Dendritic cell treated with granulocyte-macrophage colony-stimulating factor and Interleukin-4, amounts not matched to agents 40 ng/mL and 50 ng/mL, for 4 days (primary cell): ENCODE measurements at regions not wholly inside any gene's neighbourhood (a gene's known extent, or its start where the extent isn't known, plus 50 kb on each side); places are given as distances from the start of the nearest gene placed in this dataset.

Experiments
- H3K27ac Mint-ChIP-seq: one replicate; pipeline ENCODE4 v1.8.0; 2022; ENCODE audit warnings: mild to moderate bottlenecking, mixed read lengths
- H3K27me3 Mint-ChIP-seq: one replicate; pipeline ENCODE4 v1.8.0; 2022; ENCODE audit warnings: mild to moderate bottlenecking, mixed read lengths
- H3K36me3 Mint-ChIP-seq: one replicate; pipeline ENCODE4 v1.8.0; 2022; ENCODE audit warnings: low read depth, mixed read lengths
- H3K4me1 Mint-ChIP-seq: one replicate; pipeline ENCODE4 v1.8.0; 2022; ENCODE audit warnings: low read depth, mixed read lengths
- H3K4me3 Mint-ChIP-seq: one replicate; pipeline ENCODE4 v1.8.0; 2022; ENCODE audit warnings: mild to moderate bottlenecking, moderate library complexity, mixed read lengths
- H3K9me3 Mint-ChIP-seq: one replicate; pipeline ENCODE4 v1.8.0; 2022; ENCODE audit warnings: mixed read lengths
- intact Hi-C: fragments of 100-400 bp; cut with micrococcal nuclease; formaldehyde crosslinking; loops from one replicate; pipeline ENCODE4 v1.15.0; 2022

DNA sequence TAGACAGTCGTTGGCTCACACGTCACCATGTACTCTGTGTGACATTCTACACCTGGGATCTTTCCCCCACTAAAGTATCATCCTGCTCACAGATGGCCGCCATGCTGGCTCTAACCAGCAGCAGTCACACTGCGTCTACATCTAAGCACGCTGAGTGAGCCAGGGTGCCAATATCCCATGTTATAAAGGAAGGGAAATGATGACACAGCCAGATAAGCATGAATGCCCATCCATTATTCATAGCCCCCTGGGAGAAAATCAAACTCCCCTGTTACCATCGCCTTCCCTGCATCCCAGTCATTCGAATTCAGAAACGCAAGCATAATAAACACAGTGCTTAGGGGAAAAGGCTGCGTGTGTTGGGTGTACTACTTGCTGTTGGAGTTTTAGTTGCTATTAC lies 698.2 kb upstream of the AUTS2 start:
- intact Hi-C loops = no loop called here
- no peak overlapping the region for H3K4me3 Mint-ChIP-seq
- no peaks in the 10 kb centered on the region for H3K27me3 Mint-ChIP-seq
- H3K36me3 Mint-ChIP-seq = no peaks in the 10 kb centered on the region
- H3K4me1 Mint-ChIP-seq = no peaks in the 10 kb centered on the region
- peaks cover 62% of the 10 kb centered on the region for H3K9me3 Mint-ChIP-seq
- no peak overlapping the region for H3K27ac Mint-ChIP-seq

DNA sequence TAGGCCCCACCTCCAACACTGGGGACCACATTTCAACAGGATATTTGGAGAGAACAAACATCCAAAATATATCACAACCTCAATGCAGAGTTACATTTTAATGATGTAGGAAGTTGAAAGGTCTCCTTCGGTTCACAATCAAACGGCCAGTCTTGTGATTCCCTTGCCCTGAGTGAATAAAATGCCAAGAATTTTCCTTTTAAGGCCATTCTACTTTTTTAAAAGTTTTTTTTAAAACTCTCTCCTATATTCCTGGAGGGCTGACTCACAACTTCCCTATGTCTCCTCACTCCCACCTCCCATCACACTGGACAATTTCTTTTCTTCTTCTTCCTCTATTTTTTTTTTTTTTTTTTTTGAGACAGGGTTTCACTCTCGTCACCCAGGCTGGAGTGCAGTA lies 693.6 kb upstream of the AUTS2 start:
- Mint-ChIP-seq H3K36me3 (no peaks in the 10 kb centered on the region), H3K4me1 (no peaks in the 10 kb centered on the region), H3K4me3 (no peak overlapping the region), H3K27me3 (no peaks in the 10 kb centered on the region), H3K9me3 (peaks cover 68% of the 10 kb centered on the region), H3K27ac (no peak overlapping the region)
- intact Hi-C loops = no loop called here

GRCh38 chr7:68911754-68912153 lies 686.5 kb upstream of the AUTS2 start:
- Mint-ChIP-seq H3K4me1 (no peaks in the 10 kb centered on the region), H3K27me3 (no peaks in the 10 kb centered on the region), H3K4me3 (no peak overlapping the region), H3K36me3 (no peaks in the 10 kb centered on the region), H3K27ac (no peak overlapping the region), H3K9me3 (peaks cover 42% of the 10 kb centered on the region)
- intact Hi-C loops = no loop called here

DNA sequence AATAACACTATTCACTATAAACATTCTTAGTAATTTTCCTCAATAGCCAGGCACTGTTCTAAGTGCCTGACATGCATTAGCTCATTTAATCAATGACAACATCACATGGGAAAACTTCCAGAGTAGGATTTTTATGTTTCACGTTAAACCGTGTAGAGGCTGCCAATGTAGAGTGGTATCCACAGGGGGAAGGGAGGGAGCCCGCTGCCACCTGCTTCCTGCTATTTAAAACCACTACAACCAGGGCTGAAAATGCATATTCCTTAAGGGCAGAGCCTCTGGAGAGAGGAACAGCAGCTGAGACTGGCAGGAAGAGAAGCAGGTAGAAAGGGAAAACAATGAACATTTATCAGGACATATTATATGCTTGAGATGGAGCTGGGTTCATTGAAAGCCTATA lies 684.3 kb upstream of the AUTS2 start:
- no peaks in the 10 kb centered on the region for H3K27me3 Mint-ChIP-seq
- no peak overlapping the region for H3K4me3 Mint-ChIP-seq
- no peak overlapping the region for H3K27ac Mint-ChIP-seq
- intact Hi-C loops = no loop called here
- no peaks in the 10 kb centered on the region for H3K4me1 Mint-ChIP-seq
- no peaks in the 10 kb centered on the region for H3K36me3 Mint-ChIP-seq
- H3K9me3 Mint-ChIP-seq = peaks cover 56% of the 10 kb centered on the region

DNA sequence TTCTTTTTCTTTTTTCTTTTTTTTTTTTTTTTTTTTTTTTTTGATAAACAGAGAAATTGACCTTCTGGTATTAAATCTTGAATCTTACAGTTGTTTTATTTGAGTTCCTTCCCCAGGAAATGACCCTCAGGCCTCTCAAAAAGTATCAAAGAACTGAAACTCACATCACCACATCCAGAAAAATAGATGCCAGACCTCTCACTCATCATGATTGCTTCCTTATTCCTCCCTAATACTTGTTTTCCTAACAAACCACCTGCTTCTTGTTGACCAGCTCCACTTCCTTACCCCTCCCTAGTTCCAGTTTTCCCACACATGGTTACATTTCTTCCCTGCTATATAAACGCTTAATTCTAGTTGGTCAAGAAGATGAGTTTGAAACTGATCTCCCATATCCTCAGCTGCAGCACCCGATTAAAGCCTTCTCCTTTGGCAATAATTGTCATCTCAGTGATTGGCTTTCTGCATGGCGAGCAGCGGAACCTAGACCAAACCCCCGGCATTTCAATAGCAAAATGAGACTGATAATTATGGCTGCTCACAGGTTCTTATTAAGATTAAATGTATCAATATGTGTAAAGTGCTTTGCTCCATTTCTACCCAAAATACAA lies 681.1 kb upstream of the AUTS2 start:
- no peak overlapping the region for H3K27ac Mint-ChIP-seq
- no peaks in the 10 kb centered on the region for H3K4me1 Mint-ChIP-seq
- no peaks in the 10 kb centered on the region for H3K36me3 Mint-ChIP-seq
- no peak overlapping the region for H3K4me3 Mint-ChIP-seq
- H3K9me3 Mint-ChIP-seq = peaks cover 84% of the 10 kb centered on the region
- no peaks in the 10 kb centered on the region for H3K27me3 Mint-ChIP-seq
- intact Hi-C loops = no loop called here

- Mint-ChIP-seq H3K4me3 (no peak overlapping the region), H3K27me3 (no peaks in the 10 kb centered on the region), H3K27ac (no peak overlapping the region), H3K9me3 (peaks cover 82% of the 10 kb centered on the region), H3K4me1 (no peaks in the 10 kb centered on the region), H3K36me3 (no peaks in the 10 kb centered on the region)
- intact Hi-C loops = no loop called here
Observed at GRCh38 chr7:68918621-68919020, 679.7 kb upstream of the AUTS2 start.

DNA sequence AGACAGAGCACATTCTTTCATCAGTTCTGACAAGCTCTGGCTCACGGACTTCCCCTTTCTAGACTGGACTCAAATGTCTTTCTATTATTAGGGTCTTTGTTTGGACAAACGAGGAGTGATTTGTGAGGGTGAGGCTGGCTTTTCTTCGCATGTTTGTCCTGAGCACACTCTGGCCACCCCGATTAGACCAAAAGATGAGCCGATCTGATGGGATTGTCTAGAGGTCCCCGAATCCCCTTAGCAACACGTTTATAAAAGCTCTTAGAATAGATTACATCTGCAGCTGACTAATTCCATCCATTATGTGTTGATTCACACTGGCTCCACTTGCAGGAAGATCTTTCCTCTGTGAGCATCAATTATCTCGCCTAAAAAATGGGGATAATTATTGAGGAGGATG lies 675.4 kb upstream of the AUTS2 start:
- peaks cover 87% of the 10 kb centered on the region for H3K9me3 Mint-ChIP-seq
- no peaks in the 10 kb centered on the region for H3K36me3 Mint-ChIP-seq
- H3K27ac Mint-ChIP-seq = no peak overlapping the region
- intact Hi-C loops = no loop called here
- no peaks in the 10 kb centered on the region for H3K4me1 Mint-ChIP-seq
- H3K27me3 Mint-ChIP-seq = no peaks in the 10 kb centered on the region
- no peak overlapping the region for H3K4me3 Mint-ChIP-seq

DNA sequence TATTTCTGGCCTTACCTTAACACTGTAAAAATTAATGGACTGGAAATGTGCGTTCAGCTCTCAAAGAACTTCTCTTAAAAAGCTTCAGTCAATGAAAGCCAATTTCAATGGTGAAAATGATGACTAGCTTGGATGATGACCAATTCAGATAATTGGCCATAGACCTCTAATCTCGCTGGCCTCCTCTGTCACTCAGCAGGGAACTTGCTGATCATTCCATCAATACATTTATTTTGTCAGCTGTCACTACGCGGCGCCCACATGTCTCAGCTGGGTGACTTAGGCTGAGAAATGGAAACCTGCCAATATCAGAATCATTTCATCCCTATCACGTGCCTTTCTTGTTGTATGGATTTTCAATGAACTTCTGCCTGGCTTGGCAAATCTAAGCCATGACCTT lies 673.0 kb upstream of the AUTS2 start:
- intact Hi-C loops = no loop called here
- Mint-ChIP-seq H3K4me3 (no peak overlapping the region), H3K27ac (no peak overlapping the region), H3K27me3 (no peaks in the 10 kb centered on the region), H3K36me3 (no peaks in the 10 kb centered on the region), H3K9me3 (peaks cover 86% of the 10 kb centered on the region), H3K4me1 (no peaks in the 10 kb centered on the region)

DNA sequence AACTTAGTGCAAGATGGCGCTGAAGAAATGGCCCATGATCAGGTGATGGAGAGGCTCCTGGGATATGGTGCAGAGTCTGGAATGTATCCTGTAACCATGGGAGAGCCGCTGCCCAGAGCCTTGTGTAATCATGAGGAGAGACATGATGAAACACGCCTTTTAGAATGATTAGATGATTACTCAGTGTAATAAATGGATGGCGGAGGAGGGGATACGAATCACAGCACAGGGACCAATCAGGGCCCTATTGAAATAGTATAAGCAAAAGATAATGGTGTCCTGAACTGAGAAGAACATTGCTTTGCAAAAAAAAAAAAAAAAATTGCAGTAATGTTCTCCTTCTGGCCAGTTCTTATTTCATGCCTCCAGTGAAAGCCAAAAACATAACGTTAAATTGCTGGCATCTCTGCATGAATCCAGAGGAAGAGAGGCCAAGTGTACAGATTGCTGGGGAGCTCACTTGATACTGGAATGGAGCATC lies 668.5 kb upstream of the AUTS2 start:
- Mint-ChIP-seq H3K27me3 (no peaks in the 10 kb centered on the region), H3K9me3 (peaks cover 74% of the 10 kb centered on the region), H3K4me1 (no peaks in the 10 kb centered on the region), H3K36me3 (no peaks in the 10 kb centered on the region), H3K27ac (no peak overlapping the region), H3K4me3 (no peak overlapping the region)
- intact Hi-C loops = no loop called here

DNA sequence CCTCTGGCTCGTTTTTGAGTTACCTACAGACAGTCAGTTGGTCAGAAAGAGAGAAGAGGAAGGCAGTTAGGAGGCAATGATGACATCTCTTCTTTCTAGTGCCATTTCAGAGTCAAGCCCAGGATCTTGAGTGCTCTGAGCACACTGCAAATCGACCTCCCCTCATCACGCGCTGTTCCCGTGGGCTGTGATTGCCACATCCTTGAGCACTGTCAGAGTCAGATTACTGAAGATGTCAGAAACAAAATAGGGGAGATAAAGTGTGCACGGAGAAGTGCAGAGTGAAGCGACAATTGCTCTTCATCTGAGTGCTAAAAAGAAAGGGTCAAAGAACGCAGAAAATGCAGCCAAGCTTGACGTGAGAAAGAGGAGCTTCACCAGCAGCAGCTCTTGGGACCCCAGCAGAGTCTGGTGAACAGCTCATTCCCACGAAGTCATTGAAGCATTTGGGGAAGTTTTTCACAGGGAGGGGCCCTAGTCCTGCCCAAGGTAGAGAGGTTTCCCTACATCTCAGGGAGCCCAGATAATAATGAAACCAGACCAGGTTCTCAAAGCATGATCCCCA lies 661.7 kb upstream of the AUTS2 start:
- Mint-ChIP-seq H3K36me3 (no peaks in the 10 kb centered on the region), H3K27ac (no peak overlapping the region), H3K4me3 (no peak overlapping the region), H3K4me1 (no peaks in the 10 kb centered on the region), H3K27me3 (no peaks in the 10 kb centered on the region), H3K9me3 (peaks cover 71% of the 10 kb centered on the region)
- intact Hi-C loops = no loop called here

DNA sequence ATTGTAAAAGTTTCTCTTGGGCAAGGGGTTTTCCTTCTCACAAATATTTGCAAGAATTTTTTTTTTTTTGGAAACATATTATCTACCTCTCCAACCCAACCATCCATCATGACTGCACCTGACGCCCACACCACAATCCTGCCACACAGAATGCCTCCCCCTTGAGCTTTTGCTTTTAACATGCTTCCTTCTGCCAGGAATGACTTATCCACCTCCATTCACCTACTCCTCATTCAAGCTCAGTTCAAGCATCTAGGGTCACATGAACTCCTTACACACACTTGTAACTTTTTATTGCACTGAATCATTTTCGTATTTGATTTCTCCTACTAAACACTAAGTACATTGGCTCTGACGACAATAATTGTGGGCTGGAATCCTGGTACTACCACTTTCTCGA lies 660.1 kb upstream of the AUTS2 start:
- Mint-ChIP-seq H3K9me3 (peaks cover 73% of the 10 kb centered on the region), H3K27ac (no peak overlapping the region), H3K36me3 (no peaks in the 10 kb centered on the region), H3K4me1 (no peaks in the 10 kb centered on the region), H3K4me3 (no peak overlapping the region), H3K27me3 (no peaks in the 10 kb centered on the region)
- intact Hi-C loops = no loop called here

- intact Hi-C loops = no loop called here
- Mint-ChIP-seq H3K4me3 (no peak overlapping the region), H3K4me1 (no peaks in the 10 kb centered on the region), H3K36me3 (no peaks in the 10 kb centered on the region), H3K27me3 (no peaks in the 10 kb centered on the region), H3K27ac (no peak overlapping the region), H3K9me3 (peaks cover 59% of the 10 kb centered on the region)
Observed at GRCh38 chr7:68943786-68944185, 654.5 kb upstream of the AUTS2 start.

DNA sequence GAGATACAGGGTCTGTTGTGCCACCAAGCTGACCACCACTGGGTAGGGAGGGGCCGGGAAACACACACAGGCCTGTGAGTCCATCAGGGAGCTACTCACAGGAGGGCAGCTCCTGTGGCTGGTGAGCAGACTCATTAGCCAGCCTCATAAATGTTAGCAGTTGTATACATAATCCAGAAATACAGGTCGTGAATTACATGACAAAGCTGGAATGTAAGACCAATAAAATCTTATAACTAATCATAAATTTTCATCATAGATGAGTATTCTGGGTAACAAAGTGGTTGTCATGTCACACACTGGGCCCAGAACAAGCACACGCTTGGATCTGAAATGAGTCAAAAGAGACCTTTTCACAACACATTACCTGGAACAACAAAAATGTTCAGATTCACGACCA lies 642.6 kb upstream of the AUTS2 start:
- intact Hi-C loops = no loop called here
- Mint-ChIP-seq H3K4me1 (no peaks in the 10 kb centered on the region), H3K27me3 (no peaks in the 10 kb centered on the region), H3K9me3 (peaks cover 43% of the 10 kb centered on the region), H3K36me3 (no peaks in the 10 kb centered on the region), H3K4me3 (no peak overlapping the region), H3K27ac (no peak overlapping the region)

DNA sequence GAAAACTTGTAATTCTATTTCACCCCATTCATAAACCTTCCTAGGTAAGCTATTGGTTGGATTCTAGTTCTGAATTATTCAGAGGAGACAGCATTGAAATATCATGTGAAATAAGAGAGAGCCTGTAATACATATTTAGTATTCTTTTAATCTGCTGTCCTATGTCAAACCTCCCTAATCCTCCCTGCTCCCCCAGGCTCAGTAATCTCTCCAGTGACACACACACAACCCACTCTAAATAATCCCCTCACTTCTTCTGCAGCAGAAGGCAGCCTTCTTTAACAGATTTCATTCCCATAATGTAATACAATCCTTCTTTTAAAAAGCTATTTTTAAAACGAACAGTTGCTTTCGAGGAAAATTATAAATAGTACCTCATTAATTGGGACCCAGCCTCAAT lies 639.7 kb upstream of the AUTS2 start:
- no peak overlapping the region for H3K27ac Mint-ChIP-seq
- no peaks in the 10 kb centered on the region for H3K36me3 Mint-ChIP-seq
- no peaks in the 10 kb centered on the region for H3K27me3 Mint-ChIP-seq
- no peak overlapping the region for H3K4me3 Mint-ChIP-seq
- no peaks in the 10 kb centered on the region for H3K4me1 Mint-ChIP-seq
- peaks cover 52% of the 10 kb centered on the region for H3K9me3 Mint-ChIP-seq
- intact Hi-C loops = no loop called here

- Mint-ChIP-seq H3K9me3 (peaks cover 43% of the 10 kb centered on the region), H3K27me3 (no peaks in the 10 kb centered on the region), H3K4me1 (no peaks in the 10 kb centered on the region), H3K27ac (no peak overlapping the region), H3K4me3 (no peak overlapping the region), H3K36me3 (no peaks in the 10 kb centered on the region)
- intact Hi-C loops = no loop called here
Observed at GRCh38 chr7:68963552-68963951, 634.7 kb upstream of the AUTS2 start.
